Transverse colon (tissue), 4 donors: ENCODE measurements at regions not wholly inside any gene's neighbourhood (a gene's known extent, or its start where the extent isn't known, plus 50 kb on each side); places are given as distances from the start of the nearest gene placed in this dataset.

Experiments
- DNase-seq: peaks from one replicate; pipeline ENCODE4 v3.0.0-alpha.2; 2019
- H3K27ac ChIP-seq, 4 donors: fragments of 200-600 bp; sonication (generic); 2 replicates each; pipeline ENCODE4 v1.5.1; 2016 to 2018; ENCODE audit warnings: inconsistent platforms in 4 of 4
- H3K27me3 ChIP-seq: fragments of 200-600 bp; sonication (generic); 2 replicates; pipeline ENCODE4 v1.5.1; 2017; ENCODE audit warnings: inconsistent platforms
- H3K36me3 ChIP-seq, 4 donors: fragments of 200-600 bp; sonication (generic); 2 replicates each; pipeline ENCODE4 v1.5.1; 2017 to 2019; ENCODE audit warnings: inconsistent platforms in 4 of 4
- H3K4me1 ChIP-seq, 4 donors: fragments of 200-600 bp; sonication (generic); 2 replicates each; pipeline ENCODE4 v1.5.1; 2017 to 2020; ENCODE audit warnings: inconsistent platforms in 4 of 4
- H3K4me3 ChIP-seq, 4 donors: fragments of 200-600 bp; sonication (generic); 1 replicate in 1 of 4; 2 replicates in 3 of 4; pipeline versions ENCODE4 v1.5.1 to v1.6.1; 2017 to 2019; ENCODE audit warnings: inconsistent platforms in 4 of 4
- H3K9me3 ChIP-seq, 2 donors: fragments of 200-600 bp; sonication (generic); 2 replicates each; pipeline ENCODE4 v1.5.1; 2017 to 2019; ENCODE audit warnings: inconsistent platforms in 2 of 2
- EP300 ChIP-seq: sonication (generic); formaldehyde crosslinking; IDR thresholded peaks from one replicate; pipeline ENCODE4 v1.6.1; 2017; ENCODE audit warnings: antibody characterized with exemption, low read depth
- POLR2A ChIP-seq: fragments of 450-650 bp; IDR thresholded peaks from one replicate; pipeline ENCODE4 v1.6.1; 2016; ENCODE audit warnings: antibody characterized with exemption, mild to moderate bottlenecking, moderate library complexity
- POLR2AphosphoS5 ChIP-seq, 3 donors: sonication (generic); formaldehyde crosslinking; IDR thresholded peaks; one replicate each; pipeline ENCODE4 v1.6.1; 2016; ENCODE audit warnings: antibody characterized with exemption in 3 of 3
- WGBS, 2 donors: methylation state at CpG; one replicate each; pipeline ENCODE4 v1.1.5; 2018; ENCODE audit warnings: low coverage in 1 of 2; 5-methylcytosine and 5-hydroxymethylcytosine counted together
- in situ Hi-C, 4 donors: fragments of 200-750 bp; cut with MboI; loops; one replicate each; pipeline versions ENCODE4 v1.15.0 to v1.15.1; 2017; ENCODE audit warnings: low sequenced_read_pairs in 3 of 4, low pct_ligation_motif_present in 1 of 4, low pct_unique_long_range_greater_than_20kb in 1 of 4
- intact Hi-C: fragments of 100-400 bp; cut with DNase I; formaldehyde crosslinking; loops from one replicate; pipeline ENCODE4 v1.15.1; 2023; ENCODE audit warnings: low total_unique reads
- TF ChIP-seq, protein P1 (sequence below), 5 experiments: fragments of 200-600 bp in 3 of 5; fragments of 450-650 bp in 2 of 5; sonication (generic) in 3 of 5; IDR thresholded peaks; 1 replicate in 2 of 5; 2 replicates in 3 of 5; pipeline ENCODE4 v1.5.1; 2016 to 2017; ENCODE audit warnings: antibody characterized with exemption in 5 of 5, inconsistent platforms in 3 of 5, mild to moderate bottlenecking in 2 of 5, moderate library complexity in 1 of 5

DNA sequence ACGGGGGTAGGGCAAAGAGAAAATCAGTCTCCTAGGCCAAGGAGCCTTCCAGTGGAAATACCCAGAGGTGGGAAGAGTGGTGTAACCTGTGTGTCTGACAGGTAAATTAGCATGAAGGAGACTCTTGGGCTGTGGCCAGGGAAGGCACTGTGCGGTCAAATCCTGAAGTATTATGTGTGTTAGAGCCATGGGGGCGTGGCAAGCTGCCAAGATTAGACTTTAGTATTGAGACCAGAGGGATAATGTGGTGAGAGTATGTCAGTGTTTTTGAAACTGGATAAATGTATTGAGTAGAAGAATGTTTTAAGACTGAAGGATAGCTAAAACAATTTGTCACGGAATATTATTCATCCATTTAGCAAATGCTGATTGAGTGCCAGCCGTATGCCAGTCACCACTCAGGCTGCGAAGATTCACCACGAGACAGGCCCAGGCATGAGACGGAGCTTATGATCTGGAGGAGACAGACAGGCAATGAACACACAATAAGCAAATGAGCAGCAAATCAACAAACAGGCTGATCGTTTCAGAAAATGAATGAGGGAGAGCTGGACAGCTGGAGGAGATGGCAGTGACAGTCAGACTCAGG lies 445.9 kb downstream of the MCTP2 start:
- no peak for TF ChIP-seq POLR2A
- TF ChIP-seq, protein P1, sequence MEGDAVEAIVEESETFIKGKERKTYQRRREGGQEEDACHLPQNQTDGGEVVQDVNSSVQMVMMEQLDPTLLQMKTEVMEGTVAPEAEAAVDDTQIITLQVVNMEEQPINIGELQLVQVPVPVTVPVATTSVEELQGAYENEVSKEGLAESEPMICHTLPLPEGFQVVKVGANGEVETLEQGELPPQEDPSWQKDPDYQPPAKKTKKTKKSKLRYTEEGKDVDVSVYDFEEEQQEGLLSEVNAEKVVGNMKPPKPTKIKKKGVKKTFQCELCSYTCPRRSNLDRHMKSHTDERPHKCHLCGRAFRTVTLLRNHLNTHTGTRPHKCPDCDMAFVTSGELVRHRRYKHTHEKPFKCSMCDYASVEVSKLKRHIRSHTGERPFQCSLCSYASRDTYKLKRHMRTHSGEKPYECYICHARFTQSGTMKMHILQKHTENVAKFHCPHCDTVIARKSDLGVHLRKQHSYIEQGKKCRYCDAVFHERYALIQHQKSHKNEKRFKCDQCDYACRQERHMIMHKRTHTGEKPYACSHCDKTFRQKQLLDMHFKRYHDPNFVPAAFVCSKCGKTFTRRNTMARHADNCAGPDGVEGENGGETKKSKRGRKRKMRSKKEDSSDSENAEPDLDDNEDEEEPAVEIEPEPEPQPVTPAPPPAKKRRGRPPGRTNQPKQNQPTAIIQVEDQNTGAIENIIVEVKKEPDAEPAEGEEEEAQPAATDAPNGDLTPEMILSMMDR (IDR thresholded peaks at IDR 0.05): no peak
- no peak for TF ChIP-seq POLR2AphosphoS5 (IDR thresholded peaks at IDR 0.05)
- no peak for TF ChIP-seq EP300
- H3K27me3 ChIP-seq: no peaks in the 10 kb centered on the region
- H3K4me3 ChIP-seq: no peak overlapping the region
- WGBS, 2 donors: 76 to 83% methylated on average over 7 to 9 of the region's 9 CpGs
- in situ Hi-C loops (loop anchor here in 2 of 4 donors (10.0 to 25.0 kb wide), 2 partner anchors 110 to 618 kb away; no protein-coding TSS in a partner anchor), intact Hi-C loops (no loop called here)
- DNase-seq: no peak
- no peaks in the 10 kb centered on the region for H3K9me3 ChIP-seq
- H3K27ac ChIP-seq: no peak overlapping the region
- no peaks in the 10 kb centered on the region for H3K36me3 ChIP-seq
- H3K4me1 ChIP-seq: no peaks in the 10 kb centered on the region

DNA sequence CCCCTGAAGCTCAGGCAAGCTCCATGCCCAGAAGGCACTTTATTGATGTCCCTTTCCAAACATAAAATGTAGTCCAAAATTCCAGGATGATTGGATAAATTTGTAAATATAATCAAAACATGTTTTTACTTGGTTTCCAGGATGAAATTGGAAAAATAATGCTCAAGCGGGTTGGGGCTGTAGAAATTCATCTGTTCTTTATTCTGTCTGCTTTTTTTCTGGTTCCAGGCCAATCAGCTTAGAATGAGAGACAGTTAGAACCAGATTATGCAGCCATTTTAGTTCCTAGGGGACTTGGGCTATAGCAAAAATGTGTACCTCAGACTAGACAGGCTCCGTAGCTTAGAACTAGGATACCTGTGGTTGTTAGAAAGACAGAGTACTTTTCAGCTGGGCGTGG lies 450.8 kb downstream of the MCTP2 start:
- Histone ChIP-seq H3K27me3 (no peaks in the 10 kb centered on the region), H3K4me3 (no peak overlapping the region), H3K36me3 (no peaks in the 10 kb centered on the region), H3K9me3 (no peaks in the 10 kb centered on the region), H3K27ac (no peak overlapping the region), H3K4me1 (no peaks in the 10 kb centered on the region)
- DNase-seq: no peak
- in situ Hi-C loops (loop anchor here in 1 of 4 donors (25.0 kb wide), 1 partner anchor 105 kb away; no protein-coding TSS in a partner anchor), intact Hi-C loops (no loop called here)
- TF ChIP-seq POLR2AphosphoS5 (IDR thresholded peaks at IDR 0.05): no peak
- 80 to 81% methylated on average over 3 of the region's 3 CpGs for WGBS, 2 donors

DNA sequence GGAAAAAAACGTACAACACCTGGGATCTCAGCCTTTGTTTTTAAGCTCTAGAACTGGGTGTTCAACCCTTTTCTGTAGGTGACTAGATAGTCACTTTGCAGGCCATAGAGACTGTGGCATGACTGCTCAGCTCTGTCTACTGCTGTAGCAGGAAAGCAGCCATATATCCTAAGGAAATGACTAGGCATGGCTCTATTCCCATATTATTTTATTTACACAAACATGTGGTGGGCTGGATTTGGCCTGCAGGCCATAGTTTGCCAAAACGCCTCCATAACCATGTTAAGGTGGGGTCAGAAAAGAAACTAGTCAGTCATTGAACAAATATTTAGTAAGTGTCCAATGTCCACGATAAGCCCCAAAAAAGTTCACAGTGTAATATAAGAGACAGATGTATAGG lies 452.5 kb downstream of the MCTP2 start:
- no peaks in the 10 kb centered on the region for H3K27me3 ChIP-seq
- WGBS, 2 donors: 50 to 55% methylated on average over 2 to 3 of the region's 3 CpGs
- H3K27ac ChIP-seq: no peak overlapping the region
- in situ Hi-C loops (loop anchor here in 1 of 4 donors (25.0 kb wide), 1 partner anchor 103 kb away; no protein-coding TSS in a partner anchor), intact Hi-C loops (no loop called here)
- DNase-seq: no peak
- H3K9me3 ChIP-seq: no peaks in the 10 kb centered on the region
- no peak overlapping the region for H3K4me3 ChIP-seq
- TF ChIP-seq POLR2A (no peak), EP300 (no peak)
- TF ChIP-seq, protein P1 (IDR thresholded peaks at IDR 0.05): no peak
- no peaks in the 10 kb centered on the region for H3K36me3 ChIP-seq
- no peaks in the 10 kb centered on the region for H3K4me1 ChIP-seq

DNA sequence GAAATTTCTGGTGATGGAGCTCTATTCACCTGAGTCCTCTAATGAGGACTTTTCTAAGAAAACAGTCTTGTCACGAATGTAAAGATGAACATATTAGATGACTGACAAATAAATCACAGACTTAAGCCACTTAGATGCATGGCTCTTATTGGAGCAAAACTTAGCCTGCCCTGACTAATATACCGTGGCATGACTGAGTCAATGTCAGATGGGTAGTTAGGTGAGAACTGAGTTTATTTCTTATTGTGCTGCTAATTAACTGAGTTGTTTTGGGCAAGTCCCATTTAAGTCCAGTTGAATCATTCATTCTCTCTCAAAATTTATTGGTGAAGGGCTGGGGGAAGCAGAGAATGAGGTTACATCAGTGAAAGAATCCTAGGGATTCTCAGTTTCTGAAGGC lies 459.8 kb downstream of the MCTP2 start:
- in situ Hi-C loops (loop anchor here in 1 of 4 donors (25.0 kb wide), 1 partner anchor 96 kb away; no protein-coding TSS in a partner anchor), intact Hi-C loops (no loop called here)
- TF ChIP-seq POLR2AphosphoS5 (IDR thresholded peaks at IDR 0.05) (no peak), POLR2A (no peak), EP300 (no peak)
- TF ChIP-seq, protein P1 (IDR thresholded peaks at IDR 0.05): no peak
- Histone ChIP-seq H3K9me3 (no peaks in the 10 kb centered on the region), H3K4me1 (no peaks in the 10 kb centered on the region), H3K27ac (no peak overlapping the region), H3K36me3 (no peaks in the 10 kb centered on the region), H3K4me3 (no peak overlapping the region), H3K27me3 (no peaks in the 10 kb centered on the region)
- 80 to 82% methylated on average over 2 of the region's 2 CpGs for WGBS, 2 donors
- DNase-seq: no peak

DNA sequence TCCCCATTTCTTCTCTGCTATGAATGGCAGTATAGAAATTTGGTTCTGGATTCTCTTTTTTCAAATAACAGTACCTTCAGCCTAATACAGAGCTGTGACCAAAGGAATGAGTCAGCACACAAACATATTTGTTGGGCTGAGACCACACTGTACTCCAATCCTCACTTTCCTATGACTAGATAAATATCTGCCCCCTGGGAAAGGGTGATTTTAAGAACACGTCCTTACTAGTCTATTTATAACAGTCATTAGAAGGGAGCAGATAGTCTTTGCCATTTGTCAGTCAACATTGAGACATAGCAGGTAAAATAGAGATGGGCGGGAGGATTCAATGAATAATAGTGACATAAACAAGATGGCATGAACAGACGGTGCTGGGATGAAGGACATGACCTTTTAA lies 461.3 kb downstream of the MCTP2 start:
- in situ Hi-C loops (loop anchor here in 1 of 4 donors (25.0 kb wide), 1 partner anchor 95 kb away; no protein-coding TSS in a partner anchor), intact Hi-C loops (no loop called here)
- Histone ChIP-seq H3K4me1 (no peaks in the 10 kb centered on the region), H3K36me3 (no peaks in the 10 kb centered on the region), H3K4me3 (no peak overlapping the region), H3K9me3 (no peaks in the 10 kb centered on the region), H3K27ac (no peak overlapping the region), H3K27me3 (no peaks in the 10 kb centered on the region)
- no peak for DNase-seq
- WGBS, 2 donors: 55 to 64% methylated on average over 3 of the region's 3 CpGs
- TF ChIP-seq, protein P1 (IDR thresholded peaks at IDR 0.05): no peak
- TF ChIP-seq EP300 (no peak), POLR2AphosphoS5 (IDR thresholded peaks at IDR 0.05) (no peak), POLR2A (no peak)
